Endothelial cell of umbilical vein (primary cell): ENCODE measurements at regions not wholly inside any gene's neighbourhood (a gene's known extent, or its start where the extent isn't known, plus 50 kb on each side); places are given as distances from the start of the nearest gene placed in this dataset.

Experiments
- BruUV-seq: library from RNA; stranded (reverse); fragments of 400-500 nt; replicated peaks from 2 replicates; lab custom pipeline; 2021; lab: Mats Ljungman, UMichigan
- CTCF ChIA-PET: fragments of 300-600, 350-600 bp; sonication (Branson Sonifier 250); formaldehyde crosslinking; loops from one replicate; lab custom pipeline; 2021; ENCODE audit warnings: antibody characterized with exemption, inconsistent platforms; lab: Charles Lee
- POLR2A ChIA-PET: fragments of 300-600, 350-600 bp; sonication (Branson Sonifier 250); formaldehyde crosslinking; loops from one replicate; lab custom pipeline; 2021; ENCODE audit warnings: antibody characterized with exemption, inconsistent platforms; lab: Charles Lee
- DNase-seq: peaks from one replicate; pipeline ENCODE4 v3.0.0-alpha.2; 2011; ENCODE audit warnings: low read depth, low spot score
- FAIRE-seq: peaks from 2 replicates; lab custom pipeline; 2011; peaks lifted over from hg19 to GRCh38; lab: Jason Lieb, UNC
- H2AFZ ChIP-seq: 2 replicates; pipeline ENCODE4 v1.6.0; 2012; ENCODE audit warnings: low read depth, low read length, control low read depth, inconsistent platforms
- H3K27ac ChIP-seq: 2 replicates; pipeline ENCODE4 v1.5.1; 2011; ENCODE audit warnings: low read depth, mild to moderate bottlenecking, control low read depth, low read length, moderate library complexity; ENCODE audit not compliant: insufficient read depth
- H3K27me3 ChIP-seq, 2 experiments: 2 replicates each; pipeline versions ENCODE4 v1.6.0 to v1.6.1; 2011; ENCODE audit warnings: low read length in 2 of 2, mixed read lengths in 1 of 2; ENCODE audit not compliant: control insufficient read depth in 2 of 2, insufficient read depth in 2 of 2
- H3K36me3 ChIP-seq, 2 experiments: 2 replicates in 1 of 2; 3 replicates in 1 of 2; pipeline ENCODE4 v1.5.1; 2011; ENCODE audit warnings: low read length in 2 of 2, mild to moderate bottlenecking in 1 of 2, moderate library complexity in 1 of 2; ENCODE audit not compliant: control insufficient read depth in 2 of 2, insufficient read depth in 2 of 2; ENCODE audit errors: extremely low read depth in 1 of 2
- H3K4me1 ChIP-seq: 3 replicates; pipeline ENCODE4 v1.5.1; 2011; ENCODE audit warnings: mild to moderate bottlenecking, low read length; ENCODE audit not compliant: control insufficient read depth, insufficient read depth; ENCODE audit errors: extremely low read depth
- H3K4me2 ChIP-seq: 2 replicates; pipeline ENCODE4 v1.6.1; 2011; ENCODE audit warnings: low read length, control low read depth, mixed read lengths; ENCODE audit not compliant: insufficient read depth
- H3K4me3 ChIP-seq, 3 experiments: fragments of 200-600 bp in 1 of 3; sonication (generic), shearing (Covaris generic) in 1 of 3; replicated peaks in 1 of 3; 2 replicates each; pipeline ENCODE4 v1.5.1; 2011 to 2016; ENCODE audit warnings: control low read depth in 3 of 3, low read length in 3 of 3, mild to moderate bottlenecking in 2 of 3, inconsistent platforms in 1 of 3, low read depth in 1 of 3, moderate library complexity in 1 of 3; ENCODE audit not compliant: insufficient read depth in 1 of 3
- H3K79me2 ChIP-seq: 2 replicates; pipeline ENCODE4 v1.6.0; 2012; ENCODE audit warnings: low read length, inconsistent platforms; ENCODE audit not compliant: control insufficient read depth, insufficient read depth
- H3K9ac ChIP-seq: replicated peaks from 2 replicates; pipeline ENCODE3; 2011; ENCODE audit warnings: low read length, control low read depth; ENCODE audit not compliant: insufficient read depth; ENCODE audit errors: extremely low read depth
- H3K9me1 ChIP-seq: replicated peaks from 3 replicates; pipeline ENCODE4 v1.6.0; 2011; ENCODE audit warnings: mild to moderate bottlenecking, low read length; ENCODE audit not compliant: control insufficient read depth, insufficient read depth; ENCODE audit errors: extremely low read depth
- H3K9me3 ChIP-seq: replicated peaks from 2 replicates; pipeline ENCODE4 v1.5.1; 2012; ENCODE audit warnings: low read length, inconsistent platforms; ENCODE audit not compliant: control insufficient read depth, insufficient read depth
- H4K20me1 ChIP-seq: replicated peaks from 2 replicates; pipeline ENCODE3; 2011; ENCODE audit warnings: mild to moderate bottlenecking, low read length; ENCODE audit not compliant: control insufficient read depth, insufficient read depth; ENCODE audit errors: extremely low read depth
- EZH2 ChIP-seq: IDR thresholded peaks from 2 replicates; pipeline ENCODE4 v1.6.1; 2012; ENCODE audit warnings: borderline replicate concordance, low read depth, mild to moderate bottlenecking, moderate library complexity, low read length, inconsistent platforms; ENCODE audit not compliant: severe bottlenecking
- FOS ChIP-seq: IDR thresholded peaks from 2 replicates; pipeline ENCODE4 v1.6.1; 2011; ENCODE audit warnings: mild to moderate bottlenecking, low read length, moderate library complexity, borderline replicate concordance; ENCODE audit not compliant: insufficient read depth
- GATA2 ChIP-seq: IDR thresholded peaks from 2 replicates; pipeline ENCODE4 v1.7.0; 2011; ENCODE audit warnings: low read depth, mild to moderate bottlenecking, moderate library complexity, mixed read lengths, low read length; ENCODE audit not compliant: insufficient read length, insufficient read depth
- JUN ChIP-seq: IDR thresholded peaks from 2 replicates; pipeline ENCODE4 v1.6.1; 2011; ENCODE audit warnings: borderline replicate concordance, low read depth; ENCODE audit not compliant: insufficient read length, insufficient read depth
- MYC ChIP-seq: IDR thresholded peaks from one replicate; pipeline ENCODE4 v1.6.1; 2011; ENCODE audit warnings: mild to moderate bottlenecking, low read depth, low read length
- POLR2A ChIP-seq: IDR thresholded peaks from 2 replicates; pipeline ENCODE4 v1.6.1; 2012; ENCODE audit warnings: low read depth, mild to moderate bottlenecking, control low read depth, low read length
- POLR2AphosphoS5 ChIP-seq: IDR thresholded peaks from 2 replicates; pipeline ENCODE4 v1.6.1; 2012; ENCODE audit warnings: low read depth, mild to moderate bottlenecking, control low read depth, low read length, moderate library complexity; ENCODE audit not compliant: insufficient read depth
- dilution Hi-C: fragments of 300-500 bp; cut with MboI; formaldehyde crosslinking; loops from one replicate; pipeline ENCODE4 v1.15.0; 2019; ENCODE audit warnings: low sequenced_read_pairs; ENCODE audit not compliant: extremely low pct_ligation_motif_present
- intact Hi-C: fragments of 100-400 bp; cut with micrococcal nuclease; formaldehyde crosslinking; loops from one replicate; pipeline ENCODE4 v1.10.0; 2022
- TF ChIP-seq, protein P1 (sequence below), 2 donors: IDR thresholded peaks; 1 replicate in 1 of 2; 2 replicates in 1 of 2; pipeline ENCODE4 v1.5.1; 2011; ENCODE audit warnings: low read length in 2 of 2, mild to moderate bottlenecking in 2 of 2, moderate library complexity in 2 of 2, control low read depth in 1 of 2, inconsistent platforms in 1 of 2, low read depth in 1 of 2; ENCODE audit not compliant: insufficient read depth in 1 of 2; ENCODE audit errors: extremely low read depth in 1 of 2
- TF ChIP-seq, protein P2 (sequence below): IDR thresholded peaks from 2 replicates; pipeline ENCODE4 v1.6.1; 2011; ENCODE audit not compliant: insufficient read depth, insufficient read length

GRCh38 chr2:242057379-242058040 lies 188.0 kb downstream of the RTP5 start:
- no peak for DNase-seq
- Histone ChIP-seq H3K4me2 (no peak overlapping the region), H3K9me1 (no peaks in the 10 kb centered on the region), H4K20me1 (no peaks in the 10 kb centered on the region), H3K9me3 (no peaks in the 10 kb centered on the region), H2AFZ (no peak overlapping the region), H3K27me3 (peaks cover 2 to 3% of the 10 kb centered on the region in 2 experiments), H3K4me3 (no peak overlapping the region), H3K27ac (no peak overlapping the region), H3K9ac (no peak overlapping the region), H3K4me1 (no peaks in the 10 kb centered on the region), H3K79me2 (no peaks in the 10 kb centered on the region), H3K36me3 (no peaks in the 10 kb centered on the region)
- CTCF ChIA-PET = no interaction called here
- POLR2A ChIA-PET = no interaction called here
- no TSS peak for BruUV-seq
- intact Hi-C loops (no loop called here), dilution Hi-C loops (no loop called here)
- no peak for TF ChIP-seq FOS
- FAIRE-seq = no peak

GRCh38 chr2:242058116-242058680 lies 188.7 kb downstream of the RTP5 start:
- CTCF ChIA-PET = no interaction called here
- H2AFZ ChIP-seq = no peak overlapping the region

More at GRCh38 chr2:242058116-242058680, 188.7 kb downstream of the RTP5 start:
- H3K9me3 ChIP-seq = no peaks in the 10 kb centered on the region
- H4K20me1 ChIP-seq = no peaks in the 10 kb centered on the region
- no peaks in the 10 kb centered on the region for H3K79me2 ChIP-seq
- dilution Hi-C loops (no loop called here), intact Hi-C loops (no loop called here)
- no peaks in the 10 kb centered on the region for H3K4me1 ChIP-seq
- no peak overlapping the region for H3K4me2 ChIP-seq
- no peak overlapping the region for H3K27ac ChIP-seq
- no peaks in the 10 kb centered on the region for H3K9me1 ChIP-seq
- DNase-seq = no peak
- no peaks in the 10 kb centered on the region for H3K36me3 ChIP-seq
- TF ChIP-seq, protein P1, sequence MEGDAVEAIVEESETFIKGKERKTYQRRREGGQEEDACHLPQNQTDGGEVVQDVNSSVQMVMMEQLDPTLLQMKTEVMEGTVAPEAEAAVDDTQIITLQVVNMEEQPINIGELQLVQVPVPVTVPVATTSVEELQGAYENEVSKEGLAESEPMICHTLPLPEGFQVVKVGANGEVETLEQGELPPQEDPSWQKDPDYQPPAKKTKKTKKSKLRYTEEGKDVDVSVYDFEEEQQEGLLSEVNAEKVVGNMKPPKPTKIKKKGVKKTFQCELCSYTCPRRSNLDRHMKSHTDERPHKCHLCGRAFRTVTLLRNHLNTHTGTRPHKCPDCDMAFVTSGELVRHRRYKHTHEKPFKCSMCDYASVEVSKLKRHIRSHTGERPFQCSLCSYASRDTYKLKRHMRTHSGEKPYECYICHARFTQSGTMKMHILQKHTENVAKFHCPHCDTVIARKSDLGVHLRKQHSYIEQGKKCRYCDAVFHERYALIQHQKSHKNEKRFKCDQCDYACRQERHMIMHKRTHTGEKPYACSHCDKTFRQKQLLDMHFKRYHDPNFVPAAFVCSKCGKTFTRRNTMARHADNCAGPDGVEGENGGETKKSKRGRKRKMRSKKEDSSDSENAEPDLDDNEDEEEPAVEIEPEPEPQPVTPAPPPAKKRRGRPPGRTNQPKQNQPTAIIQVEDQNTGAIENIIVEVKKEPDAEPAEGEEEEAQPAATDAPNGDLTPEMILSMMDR (IDR thresholded peaks at IDR 0.05; ENCODE audit: extremely low read depth in 1 of 2, insufficient read depth in 1 of 2, low read depth in 1 of 2, low read length in 2 of 2) = no peak
- TF ChIP-seq FOS = no peak
- no peak for TF ChIP-seq POLR2A
- no peak for TF ChIP-seq JUN
- no peak for TF ChIP-seq GATA2
- no peak for TF ChIP-seq EZH2
- TF ChIP-seq POLR2AphosphoS5 = no peak
- TF ChIP-seq, protein P2, sequence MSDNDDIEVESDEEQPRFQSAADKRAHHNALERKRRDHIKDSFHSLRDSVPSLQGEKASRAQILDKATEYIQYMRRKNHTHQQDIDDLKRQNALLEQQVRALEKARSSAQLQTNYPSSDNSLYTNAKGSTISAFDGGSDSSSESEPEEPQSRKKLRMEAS = no peak
- no peak for TF ChIP-seq MYC
- no peak overlapping the region for H3K9ac ChIP-seq
- BruUV-seq = no TSS peak
- H3K4me3 ChIP-seq = no peak overlapping the region
- peaks cover 0 to 2% of the 10 kb centered on the region in 2 experiments for H3K27me3 ChIP-seq
- FAIRE-seq = no peak
- POLR2A ChIA-PET = no interaction called here
